Keratinocyte (primary cell): ENCODE measurements at regions not wholly inside any gene's neighbourhood (a gene's known extent, or its start where the extent isn't known, plus 50 kb on each side); places are given as distances from the start of the nearest gene placed in this dataset.
"Not testable (repeated sequence)": the region's sequence is repeated elsewhere in the genome, so short reads cannot be mapped to it uniquely, and the experiment has no call there.

Experiments used
- EZH2 ChIP-seq: IDR thresholded peaks from one replicate; pipeline ENCODE4 v1.6.1; 2012; ENCODE audit warnings: inconsistent platforms, mild to moderate bottlenecking, low read length, moderate library complexity
- TF ChIP-seq, protein P1 (sequence below), 3 experiments: IDR thresholded peaks in 1 of 3; conservative IDR thresholded peaks in 1 of 3; optimal IDR thresholded peaks in 1 of 3; 2 replicates in 2 of 3; 3 replicates in 1 of 3; pipeline versions ENCODE3 to v1.5.1; 2011; ENCODE audit warnings: low read length in 3 of 3, mild to moderate bottlenecking in 3 of 3, moderate library complexity in 2 of 3, control low read depth in 1 of 3, inconsistent platforms in 1 of 3; ENCODE audit not compliant: insufficient read depth in 2 of 3; ENCODE audit errors: extremely low read depth in 1 of 3

DNA sequence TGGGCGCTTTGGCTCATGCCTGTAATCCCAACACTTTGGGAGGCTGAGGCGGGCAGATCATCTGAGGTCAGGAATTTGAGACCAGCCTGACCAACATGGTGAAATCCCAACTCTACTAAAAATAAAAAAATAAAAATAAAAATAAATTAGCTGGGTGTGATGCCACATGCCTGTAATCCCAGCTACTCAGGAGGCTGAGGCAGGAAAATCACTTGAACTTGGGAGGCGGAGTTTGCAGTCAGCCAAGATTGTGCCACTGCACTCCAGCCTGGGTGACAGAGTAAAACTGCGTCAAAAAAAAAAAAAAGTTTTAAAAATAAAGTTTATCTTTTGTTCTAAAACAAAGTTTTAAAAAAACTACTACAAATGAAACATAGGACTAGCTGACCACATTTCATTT is 69.8 kb upstream of the ERCC4 start:
- TF ChIP-seq, protein P1, sequence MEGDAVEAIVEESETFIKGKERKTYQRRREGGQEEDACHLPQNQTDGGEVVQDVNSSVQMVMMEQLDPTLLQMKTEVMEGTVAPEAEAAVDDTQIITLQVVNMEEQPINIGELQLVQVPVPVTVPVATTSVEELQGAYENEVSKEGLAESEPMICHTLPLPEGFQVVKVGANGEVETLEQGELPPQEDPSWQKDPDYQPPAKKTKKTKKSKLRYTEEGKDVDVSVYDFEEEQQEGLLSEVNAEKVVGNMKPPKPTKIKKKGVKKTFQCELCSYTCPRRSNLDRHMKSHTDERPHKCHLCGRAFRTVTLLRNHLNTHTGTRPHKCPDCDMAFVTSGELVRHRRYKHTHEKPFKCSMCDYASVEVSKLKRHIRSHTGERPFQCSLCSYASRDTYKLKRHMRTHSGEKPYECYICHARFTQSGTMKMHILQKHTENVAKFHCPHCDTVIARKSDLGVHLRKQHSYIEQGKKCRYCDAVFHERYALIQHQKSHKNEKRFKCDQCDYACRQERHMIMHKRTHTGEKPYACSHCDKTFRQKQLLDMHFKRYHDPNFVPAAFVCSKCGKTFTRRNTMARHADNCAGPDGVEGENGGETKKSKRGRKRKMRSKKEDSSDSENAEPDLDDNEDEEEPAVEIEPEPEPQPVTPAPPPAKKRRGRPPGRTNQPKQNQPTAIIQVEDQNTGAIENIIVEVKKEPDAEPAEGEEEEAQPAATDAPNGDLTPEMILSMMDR (optimal IDR thresholded peaks at IDR 0.05 in 1 of 3, IDR thresholded peaks at IDR 0.05 in 1 of 3, conservative IDR thresholded peaks at IDR 0.05 in 1 of 3; ENCODE audit: extremely low read depth in 1 of 3, insufficient read depth in 2 of 3, low read length in 3 of 3), result not testable (repeated sequence)
- TF ChIP-seq EZH2, result not testable (repeated sequence)
